Panc1 (cell line): ENCODE measurements at regions not wholly inside any gene's neighbourhood (a gene's known extent, or its start where the extent isn't known, plus 50 kb on each side); places are given as distances from the start of the nearest gene placed in this dataset.

Experiments used
- ATAC-seq: fragments of 200-7000 bp; cut with Tn5 transposase; 2 replicates; pipeline ENCODE4 v1.9.1; 2020; ENCODE audit warnings: mild to moderate bottlenecking, moderate library complexity
- BruUV-seq: library from RNA; stranded (reverse); fragments of 400-500 nt; replicated peaks from 2 replicates; lab custom pipeline; 2021; lab: Mats Ljungman, UMichigan
- CTCF ChIA-PET: fragments of 300-600 bp; sonication (Branson Sonifier 250); formaldehyde crosslinking; loops from one replicate; lab custom pipeline; 2022; ENCODE audit warnings: antibody characterized with exemption; lab: Charles Lee
- POLR2A ChIA-PET: fragments of 300-600 bp; sonication (Branson Sonifier 250); formaldehyde crosslinking; loops from one replicate; lab custom pipeline; 2022; ENCODE audit warnings: antibody characterized with exemption; lab: Charles Lee
- DNase-seq: peaks from one replicate; pipeline ENCODE4 v3.0.0-alpha.2; 2010; ENCODE audit warnings: low read depth, low spot score
- H3K27ac ChIP-seq: 2 replicates; pipeline ENCODE4 v1.5.1; 2011; ENCODE audit warnings: mild to moderate bottlenecking, low read length, inconsistent platforms
- H3K27me3 ChIP-seq: fragments of 200-500 bp; sonication (Bioruptor generic); 2 replicates; pipeline ENCODE4 v1.6.0; 2014; ENCODE audit warnings: low read length, inconsistent platforms; ENCODE audit not compliant: control insufficient read depth, insufficient read depth
- H3K36me3 ChIP-seq: fragments of 200-500 bp; sonication (Bioruptor generic); 2 replicates; pipeline ENCODE4 v1.5.1; 2014; ENCODE audit warnings: inconsistent platforms, mild to moderate bottlenecking, low read length, moderate library complexity; ENCODE audit not compliant: control insufficient read depth, insufficient read depth
- H3K4me1 ChIP-seq: 2 replicates; pipeline ENCODE4 v1.5.1; 2011; ENCODE audit warnings: inconsistent platforms, mild to moderate bottlenecking, low read length, moderate library complexity; ENCODE audit not compliant: control insufficient read depth, insufficient read depth
- H3K4me3 ChIP-seq, 2 experiments: 2 replicates each; pipeline ENCODE4 v1.5.1; 2011 to 2012; ENCODE audit warnings: low read depth in 2 of 2, low read length in 2 of 2, mild to moderate bottlenecking in 2 of 2, inconsistent platforms in 1 of 2, moderate library complexity in 1 of 2
- H3K9me3 ChIP-seq: fragments of 200-500 bp; sonication (Bioruptor generic); 2 replicates; pipeline ENCODE4 v1.5.1; 2014; ENCODE audit warnings: low read depth, mild to moderate bottlenecking, inconsistent platforms, low read length, moderate library complexity; ENCODE audit not compliant: control insufficient read depth, insufficient read depth
- POLR2AphosphoS5 ChIP-seq: IDR thresholded peaks from 2 replicates; pipeline ENCODE4 v1.6.1; 2012; ENCODE audit warnings: mild to moderate bottlenecking, low read depth, low read length, moderate library complexity
- REST ChIP-seq, 2 experiments: IDR thresholded peaks; 2 replicates each; pipeline ENCODE4 v1.6.1; 2011 to 2012; ENCODE audit warnings: low read depth in 2 of 2, control low read depth in 1 of 2, low read length in 1 of 2, mild to moderate bottlenecking in 1 of 2, moderate library complexity in 1 of 2; ENCODE audit not compliant: insufficient read depth in 1 of 2
- SIN3A ChIP-seq: IDR thresholded peaks from 2 replicates; pipeline ENCODE4 v1.6.1; 2012; ENCODE audit warnings: low read depth, mild to moderate bottlenecking, low read length, moderate library complexity, borderline replicate concordance; ENCODE audit not compliant: insufficient read depth
- TCF7L2 ChIP-seq: IDR thresholded peaks from 2 replicates; pipeline ENCODE4 v1.6.1; 2011; ENCODE audit warnings: mild to moderate bottlenecking, low read depth, low read length, inconsistent platforms
- in situ Hi-C: cut with HindIII; loops from 2 replicates; pipeline ENCODE4 v1.10.0; 2016; ENCODE audit warnings: low sequenced_read_pairs, low pct_unique_long_range_greater_than_20kb
- intact Hi-C: fragments of 100-400 bp; cut with micrococcal nuclease; formaldehyde crosslinking; loops from one replicate; pipeline ENCODE4 v1.10.0; 2022; ENCODE audit not compliant: unreplicated experiment
- TF ChIP-seq, protein P1 (sequence below): fragments of 450-650 bp; IDR thresholded peaks from 2 replicates; pipeline ENCODE4 v1.5.1; 2017; ENCODE audit warnings: mild to moderate bottlenecking

GRCh38 chr3:117706037-117706436, 996.5 kb downstream of the TUSC7 start:
- Histone ChIP-seq H3K4me3 (no peak overlapping the region), H3K27me3 (no peaks in the 10 kb centered on the region), H3K4me1 (no peaks in the 10 kb centered on the region), H3K9me3 (no peaks in the 10 kb centered on the region), H3K36me3 (no peaks in the 10 kb centered on the region), H3K27ac (no peak overlapping the region)
- BruUV-seq: no TSS peak
- CTCF ChIA-PET: no interaction called here
- intact Hi-C loops (no loop called here), in situ Hi-C loops (no loop called here)
- ATAC-seq (no peak), DNase-seq (no peak)
- POLR2A ChIA-PET: no interaction called here
- no peak for TF ChIP-seq SIN3A
- TF ChIP-seq, protein P1, sequence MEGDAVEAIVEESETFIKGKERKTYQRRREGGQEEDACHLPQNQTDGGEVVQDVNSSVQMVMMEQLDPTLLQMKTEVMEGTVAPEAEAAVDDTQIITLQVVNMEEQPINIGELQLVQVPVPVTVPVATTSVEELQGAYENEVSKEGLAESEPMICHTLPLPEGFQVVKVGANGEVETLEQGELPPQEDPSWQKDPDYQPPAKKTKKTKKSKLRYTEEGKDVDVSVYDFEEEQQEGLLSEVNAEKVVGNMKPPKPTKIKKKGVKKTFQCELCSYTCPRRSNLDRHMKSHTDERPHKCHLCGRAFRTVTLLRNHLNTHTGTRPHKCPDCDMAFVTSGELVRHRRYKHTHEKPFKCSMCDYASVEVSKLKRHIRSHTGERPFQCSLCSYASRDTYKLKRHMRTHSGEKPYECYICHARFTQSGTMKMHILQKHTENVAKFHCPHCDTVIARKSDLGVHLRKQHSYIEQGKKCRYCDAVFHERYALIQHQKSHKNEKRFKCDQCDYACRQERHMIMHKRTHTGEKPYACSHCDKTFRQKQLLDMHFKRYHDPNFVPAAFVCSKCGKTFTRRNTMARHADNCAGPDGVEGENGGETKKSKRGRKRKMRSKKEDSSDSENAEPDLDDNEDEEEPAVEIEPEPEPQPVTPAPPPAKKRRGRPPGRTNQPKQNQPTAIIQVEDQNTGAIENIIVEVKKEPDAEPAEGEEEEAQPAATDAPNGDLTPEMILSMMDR: no peak

DNA sequence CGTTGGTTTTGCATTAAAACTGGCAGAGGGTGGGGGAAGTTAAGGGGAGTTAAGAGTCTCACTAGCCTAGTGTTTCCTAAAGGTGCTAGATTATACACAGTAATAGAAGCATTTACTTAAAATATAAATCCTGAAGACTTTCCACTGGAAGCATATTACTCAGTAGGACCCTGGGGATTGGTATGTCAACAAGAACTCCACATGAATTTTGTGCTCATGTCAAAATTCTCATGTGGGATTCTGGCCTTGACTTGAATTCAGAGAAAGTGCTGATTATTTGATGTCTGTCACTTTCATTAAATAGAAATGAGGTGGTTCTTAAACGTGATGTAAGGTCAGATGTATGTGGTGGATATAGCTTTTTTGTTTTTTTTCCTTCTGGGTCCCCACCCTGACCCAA, 997.2 kb downstream of the TUSC7 start:
- Histone ChIP-seq H3K27me3 (no peaks in the 10 kb centered on the region), H3K4me1 (no peaks in the 10 kb centered on the region), H3K4me3 (no peak overlapping the region), H3K27ac (no peak overlapping the region), H3K9me3 (no peaks in the 10 kb centered on the region), H3K36me3 (no peaks in the 10 kb centered on the region)
- DNase-seq (no peak), ATAC-seq (no peak)
- POLR2A ChIA-PET: no interaction called here
- TF ChIP-seq, protein P1: no peak
- TF ChIP-seq POLR2AphosphoS5 (no peak), SIN3A (no peak), REST (IDR thresholded peaks at IDR 0.05; ENCODE audit: insufficient read depth in 1 of 2, low read depth in 2 of 2, low read length in 1 of 2) (no peak), TCF7L2 (no peak)
- CTCF ChIA-PET: no interaction called here
- no TSS peak for BruUV-seq
- in situ Hi-C loops: no loop called here
- intact Hi-C loops: no loop called here

DNA sequence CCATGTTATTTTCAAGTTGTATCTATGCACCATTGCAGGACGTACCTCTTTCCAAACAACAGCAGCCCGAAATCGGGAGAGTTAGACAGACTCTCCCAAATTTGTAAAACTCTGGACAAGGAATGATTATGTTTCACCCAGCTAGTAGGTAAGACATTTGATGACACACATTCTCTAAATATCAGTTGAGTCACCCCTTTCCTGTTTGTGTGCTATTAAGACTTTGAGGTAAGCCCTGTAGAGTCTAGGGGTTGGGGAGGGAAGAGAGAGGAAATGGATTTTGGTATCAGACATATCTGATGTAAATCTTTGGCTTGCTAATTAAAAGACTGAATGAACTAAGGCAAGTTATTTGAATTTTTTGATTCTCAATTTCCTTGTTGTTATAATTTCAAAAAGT, 999.0 kb downstream of the TUSC7 start:
- no TSS peak for BruUV-seq
- ChIA-PET POLR2A (no interaction called here), CTCF (no interaction called here)
- H3K27me3 ChIP-seq: no peaks in the 10 kb centered on the region
- TF ChIP-seq POLR2AphosphoS5 (no peak), REST (IDR thresholded peaks at IDR 0.05; ENCODE audit: insufficient read depth in 1 of 2, low read depth in 2 of 2, low read length in 1 of 2) (no peak), TCF7L2 (no peak)
- TF ChIP-seq, protein P1: no peak
- no peak for DNase-seq
- no peak overlapping the region for H3K27ac ChIP-seq
- H3K36me3 ChIP-seq: no peaks in the 10 kb centered on the region
- no peak overlapping the region for H3K4me3 ChIP-seq
- in situ Hi-C loops (no loop called here), intact Hi-C loops (no loop called here)
- no peaks in the 10 kb centered on the region for H3K4me1 ChIP-seq
- no peaks in the 10 kb centered on the region for H3K9me3 ChIP-seq
- no peak for ATAC-seq
